ENCODE measurements at regions not wholly inside any gene's neighbourhood (a gene's known extent, or its start where the extent isn't known, plus 50 kb on each side); places are given as distances from the start of the nearest gene placed in this dataset.

DNA sequence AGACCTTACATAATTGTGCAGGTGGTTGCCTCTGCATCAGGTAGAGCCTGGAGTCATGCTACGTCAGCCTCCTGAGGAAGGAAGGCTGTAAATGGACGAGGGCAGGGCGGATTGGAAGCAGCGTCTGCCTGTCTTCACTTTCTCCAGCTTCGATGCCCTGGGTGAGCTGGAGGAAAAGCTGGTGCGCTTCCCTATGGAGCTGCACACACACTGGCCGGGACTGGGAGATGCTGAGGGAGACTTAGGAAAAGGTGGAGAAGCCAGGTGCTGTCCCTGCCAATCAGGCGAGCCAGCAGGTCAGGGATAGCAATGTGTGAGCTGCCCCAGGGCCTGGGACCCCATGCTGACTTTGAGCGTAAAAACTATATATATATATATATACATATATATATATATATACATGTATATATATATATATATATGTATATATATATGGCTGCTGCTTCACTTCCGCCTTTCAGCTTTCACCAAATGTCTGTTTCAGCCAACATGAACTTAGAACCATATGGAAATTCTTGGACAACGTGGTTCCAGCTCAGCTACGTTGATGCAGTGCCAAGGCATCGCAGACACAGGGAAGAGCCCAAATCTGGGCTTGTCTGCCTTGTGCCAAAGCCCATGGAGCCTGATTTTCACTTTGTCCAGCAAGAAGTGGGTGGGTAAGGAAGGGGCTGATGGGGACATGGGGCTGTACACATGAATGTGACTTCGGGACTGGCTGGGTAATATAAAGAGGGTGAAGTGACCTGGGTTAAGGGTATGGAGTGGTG is 71.5 kb upstream of the NKD1 start:
- no peak for TF ChIP-seq ISL1 (CRISPR knock-in tag; IDR thresholded peaks at IDR 0.05)
- no peak for TF ChIP-seq PPARA (CRISPR knock-in tag; IDR thresholded peaks at IDR 0.05; ENCODE audit: borderline replicate concordance)
- TF ChIP-seq GLIS3 (CRISPR knock-in tag; IDR thresholded peaks at IDR 0.05), result no peak
- no peak for TF ChIP-seq PATZ1 (CRISPR knock-in tag; IDR thresholded peaks at IDR 0.05; ENCODE audit: borderline replicate concordance)
- TF ChIP-seq RARB (CRISPR knock-in tag; IDR thresholded peaks at IDR 0.05), result no peak
- TF ChIP-seq, protein P1, sequence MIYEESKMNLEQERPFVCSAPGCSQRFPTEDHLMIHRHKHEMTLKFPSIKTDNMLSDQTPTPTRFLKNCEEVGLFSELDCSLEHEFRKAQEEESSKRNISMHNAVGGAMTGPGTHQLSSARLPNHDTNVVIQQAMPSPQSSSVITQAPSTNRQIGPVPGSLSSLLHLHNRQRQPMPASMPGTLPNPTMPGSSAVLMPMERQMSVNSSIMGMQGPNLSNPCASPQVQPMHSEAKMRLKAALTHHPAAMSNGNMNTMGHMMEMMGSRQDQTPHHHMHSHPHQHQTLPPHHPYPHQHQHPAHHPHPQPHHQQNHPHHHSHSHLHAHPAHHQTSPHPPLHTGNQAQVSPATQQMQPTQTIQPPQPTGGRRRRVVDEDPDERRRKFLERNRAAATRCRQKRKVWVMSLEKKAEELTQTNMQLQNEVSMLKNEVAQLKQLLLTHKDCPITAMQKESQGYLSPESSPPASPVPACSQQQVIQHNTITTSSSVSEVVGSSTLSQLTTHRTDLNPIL (CRISPR knock-in tag; IDR thresholded peaks at IDR 0.05; ENCODE audit: low read depth), result no peak
- TF ChIP-seq BACH2 (CRISPR knock-in tag; IDR thresholded peaks at IDR 0.05; ENCODE audit: borderline replicate concordance), result no peak
- no peak for TF ChIP-seq ARNTL (CRISPR knock-in tag; IDR thresholded peaks at IDR 0.05; ENCODE audit: borderline replicate concordance, low read depth)
- no peak for TF ChIP-seq ZNF565 (CRISPR knock-in tag; conservative IDR thresholded peaks at IDR 0.05; ENCODE audit: low read depth)
- TF ChIP-seq ZNF70 (CRISPR knock-in tag; IDR thresholded peaks at IDR 0.05), result no peak
- TF ChIP-seq ZFP3 (CRISPR knock-in tag; IDR thresholded peaks at IDR 0.05), result no peak
- TF ChIP-seq CSDC2 (CRISPR knock-in tag; IDR thresholded peaks at IDR 0.05), result no peak
- TF ChIP-seq OSR1 (CRISPR knock-in tag; IDR thresholded peaks at IDR 0.05), result no peak
